ENCODE measurements at regions not wholly inside any gene's neighbourhood (a gene's known extent, or its start where the extent isn't known, plus 50 kb on each side); places are given as distances from the start of the nearest gene placed in this dataset.
"Not testable (repeated sequence)": the region's sequence is repeated elsewhere in the genome, so short reads cannot be mapped to it uniquely, and the experiment has no call there.

- H3K4me3 ChIP-seq; H3K4me1 ChIP-seq (replicated peaks in 1 of 2); in situ Hi-C loops (cut with MboI; ENCODE audit: low pct_unique_long_range_greater_than_20kb in 2 of 9, low sequenced_read_pairs in 9 of 9, unreplicated experiment in 9 of 9); ATAC-seq (replicated peaks in 6 of 8); H3K27ac ChIP-seq: not testable (repeated sequence)
- WGBS, 10 experiments = 62% methylated on average over 5 of the region's 19 CpGs; no CpG with 5 or more reads in 9 of the 10 experiments
Observed at GRCh38 chr6:77087794-77088318, 375.4 kb downstream of the HTR1B start.

- ATAC-seq (replicated peaks in 6 of 8) = no peak
- H3K4me1 ChIP-seq (replicated peaks in 1 of 2) = peaks cover 0 to 4% of the 10 kb centered on the region in 2 donors
- no peak overlapping the region for H3K4me3 ChIP-seq
- 40 to 90% (median 79%) methylated on average over 3 to 7 of the region's 7 CpGs for whole genome bisulfite sequencing, 10 experiments
- in situ Hi-C loops (cut with MboI; ENCODE audit: low pct_unique_long_range_greater_than_20kb in 2 of 9, low sequenced_read_pairs in 9 of 9, unreplicated experiment in 9 of 9) = no loop called here
- H3K27ac ChIP-seq = no peak overlapping the region
Observed at GRCh38 chr6:77074037-77074713, 389.1 kb downstream of the HTR1B start.

- Histone ChIP-seq H3K27ac (no peak overlapping the region), H3K4me1 (replicated peaks in 1 of 2) (peaks cover 0 to 4% of the 10 kb centered on the region in 2 donors), H3K4me3 (no peak overlapping the region)
- in situ Hi-C loops (cut with MboI; ENCODE audit: low pct_unique_long_range_greater_than_20kb in 2 of 9, low sequenced_read_pairs in 9 of 9, unreplicated experiment in 9 of 9) = no loop called here
- ATAC-seq (replicated peaks in 6 of 8) = no peak
- WGBS, 10 experiments = 17 to 94% (median 67%) methylated on average over 1 of the region's 1 CpG; no CpG with 5 or more reads in 2 of the 10 experiments
Observed at GRCh38 chr6:77073410-77073760, 389.9 kb downstream of the HTR1B start.

- Histone ChIP-seq H3K4me1 (replicated peaks in 1 of 2) (peaks cover 0 to 4% of the 10 kb centered on the region in 2 donors), H3K4me3 (no peak overlapping the region), H3K27ac (no peak overlapping the region)
- no peak for ATAC-seq (replicated peaks in 6 of 8)
- in situ Hi-C loops (cut with MboI; ENCODE audit: low pct_unique_long_range_greater_than_20kb in 2 of 9, low sequenced_read_pairs in 9 of 9, unreplicated experiment in 9 of 9) = no loop called here
- WGBS, 10 experiments = 64 to 100% (median 95%) methylated on average over 1 to 4 of the region's 4 CpGs; no CpG with 5 or more reads in 1 of the 10 experiments
Observed at GRCh38 chr6:77072694-77073409, 390.4 kb downstream of the HTR1B start.

GRCh38 chr6:77063494-77063893, 399.8 kb downstream of the HTR1B start:
- no peaks in the 10 kb centered on the region for H3K4me1 ChIP-seq (replicated peaks in 1 of 2)
- H3K27ac ChIP-seq = no peak overlapping the region
- H3K4me3 ChIP-seq = no peak overlapping the region
- WGBS, 10 experiments = 40 to 100% (median 70%) methylated on average over 1 to 3 of the region's 4 CpGs; no CpG with 5 or more reads in 5 of the 10 experiments
- no peak for ATAC-seq (replicated peaks in 6 of 8)
- in situ Hi-C loops (cut with MboI; ENCODE audit: low pct_unique_long_range_greater_than_20kb in 2 of 9, low sequenced_read_pairs in 9 of 9, unreplicated experiment in 9 of 9) = no loop called here

- in situ Hi-C loops (cut with MboI; ENCODE audit: low pct_unique_long_range_greater_than_20kb in 2 of 9, low sequenced_read_pairs in 9 of 9, unreplicated experiment in 9 of 9) = no loop called here
- no peak overlapping the region for H3K27ac ChIP-seq
- no peak overlapping the region for H3K4me3 ChIP-seq
- 20 to 100% (median 81%) methylated on average over 1 to 4 of the region's 4 CpGs; no CpG with 5 or more reads in 1 of the 10 experiments for WGBS, 10 experiments
- ATAC-seq (replicated peaks in 6 of 8) = no peak
- no peaks in the 10 kb centered on the region for H3K4me1 ChIP-seq (replicated peaks in 1 of 2)
Observed at GRCh38 chr6:77055711-77056110, 407.6 kb downstream of the HTR1B start.

- WGBS, 10 experiments = 11 to 93% (median 60%) methylated on average over 1 to 3 of the region's 3 CpGs; no CpG with 5 or more reads in 3 of the 10 experiments
Observed at GRCh38 chr6:77040568-77041195, 422.6 kb downstream of the HTR1B start.

GRCh38 chr6:77038807-77039206, 424.5 kb downstream of the HTR1B start:
- Histone ChIP-seq H3K27ac (no peak overlapping the region), H3K4me1 (replicated peaks in 1 of 2) (no peaks in the 10 kb centered on the region), H3K4me3 (no peak overlapping the region)
- peak in 2 of 8 experiments; percentile 27 to 63 for ATAC-seq (replicated peaks in 6 of 8)
- in situ Hi-C loops (cut with MboI; ENCODE audit: low pct_unique_long_range_greater_than_20kb in 2 of 9, low sequenced_read_pairs in 9 of 9, unreplicated experiment in 9 of 9) = no loop called here
- 0 to 69% (median 50%) methylated on average over 1 to 3 of the region's 3 CpGs; no CpG with 5 or more reads in 3 of the 10 experiments for WGBS, 10 experiments

More at GRCh38 chr6:77040568-77041195, 422.6 kb downstream of the HTR1B start:
- ATAC-seq (replicated peaks in 6 of 8) = peak in 3 of 8 experiments; percentile 71 to 83 (median 72)
- no peaks in the 10 kb centered on the region for H3K4me1 ChIP-seq (replicated peaks in 1 of 2)
- in situ Hi-C loops (cut with MboI; ENCODE audit: low pct_unique_long_range_greater_than_20kb in 2 of 9, low sequenced_read_pairs in 9 of 9, unreplicated experiment in 9 of 9) = no loop called here
- no peak overlapping the region for H3K27ac ChIP-seq
- no peak overlapping the region for H3K4me3 ChIP-seq

GRCh38 chr6:77037439-77037838, 425.9 kb downstream of the HTR1B start:
- Histone ChIP-seq H3K4me1 (replicated peaks in 1 of 2) (no peaks in the 10 kb centered on the region), H3K27ac (no peak overlapping the region), H3K4me3 (no peak overlapping the region)
- WGBS, 10 experiments = 60 to 100% (median 100%) methylated on average over 1 of the region's 1 CpG; no CpG with 5 or more reads in 4 of the 10 experiments
- in situ Hi-C loops (cut with MboI; ENCODE audit: low pct_unique_long_range_greater_than_20kb in 2 of 9, low sequenced_read_pairs in 9 of 9, unreplicated experiment in 9 of 9) = no loop called here
- ATAC-seq (replicated peaks in 6 of 8) = no peak

GRCh38 chr6:77036400-77036799, 426.9 kb downstream of the HTR1B start:
- in situ Hi-C loops (cut with MboI; ENCODE audit: low pct_unique_long_range_greater_than_20kb in 2 of 9, low sequenced_read_pairs in 9 of 9, unreplicated experiment in 9 of 9) = no loop called here
- Histone ChIP-seq H3K27ac (no peak overlapping the region), H3K4me1 (replicated peaks in 1 of 2) (no peaks in the 10 kb centered on the region), H3K4me3 (no peak overlapping the region)
- no peak for ATAC-seq (replicated peaks in 6 of 8)
- 50 to 100% (median 90%) methylated on average over 2 to 4 of the region's 4 CpGs; no CpG with 5 or more reads in 3 of the 10 experiments for WGBS, 10 experiments

- H3K4me1 ChIP-seq (replicated peaks in 1 of 2) = no peaks in the 10 kb centered on the region
- in situ Hi-C loops (cut with MboI; ENCODE audit: low pct_unique_long_range_greater_than_20kb in 2 of 9, low sequenced_read_pairs in 9 of 9, unreplicated experiment in 9 of 9) = no loop called here
- WGBS, 10 experiments = 19 to 100% (median 60%) methylated on average over 2 to 4 of the region's 5 CpGs; no CpG with 5 or more reads in 1 of the 10 experiments
- no peak overlapping the region for H3K4me3 ChIP-seq
- no peak overlapping the region for H3K27ac ChIP-seq
- ATAC-seq (replicated peaks in 6 of 8) = peak in 4 of 8 experiments; percentile 35 to 74 (median 58)
Observed at GRCh38 chr6:77034161-77034560, 429.1 kb downstream of the HTR1B start.

GRCh38 chr6:77030929-77031674, 432.2 kb downstream of the HTR1B start:
- Histone ChIP-seq H3K4me1 (replicated peaks in 1 of 2) (no peaks in the 10 kb centered on the region), H3K27ac (no peak overlapping the region), H3K4me3 (no peak overlapping the region)
- ATAC-seq (replicated peaks in 6 of 8) = no peak
- WGBS, 10 experiments = 28 to 92% (median 80%) methylated on average over 6 to 7 of the region's 7 CpGs; no CpG with 5 or more reads in 2 of the 10 experiments
- in situ Hi-C loops (cut with MboI; ENCODE audit: low pct_unique_long_range_greater_than_20kb in 2 of 9, low sequenced_read_pairs in 9 of 9, unreplicated experiment in 9 of 9) = no loop called here
